ENCODE measurements at regions not wholly inside any gene's neighbourhood (a gene's known extent, or its start where the extent isn't known, plus 50 kb on each side); places are given as distances from the start of the nearest gene placed in this dataset.

GRCh38 chr22:48923996-48924395, 903.7 kb downstream of the BRD1 start:
- TF ChIP-seq CTCF (IDR thresholded peaks at IDR 0.05) (no peak), POLR2A (IDR thresholded peaks at IDR 0.05) (no peak)

All from esophagus squamous epithelium (tissue), 4 donors.